Neural progenitor cell (in vitro differentiated cells): ENCODE measurements at regions not wholly inside any gene's neighbourhood (a gene's known extent, or its start where the extent isn't known, plus 50 kb on each side); places are given as distances from the start of the nearest gene placed in this dataset.

Source experiments
- CTCF ChIP-seq: fragments of 200-600 bp; sonication (generic); IDR thresholded peaks from 2 replicates; pipeline ENCODE4 v1.5.1; 2017; ENCODE audit warnings: antibody characterized with exemption, mild to moderate bottlenecking
- EZH2 ChIP-seq: fragments of 200-600 bp; sonication (generic); IDR thresholded peaks from 2 replicates; pipeline ENCODE4 v1.6.1; 2017; ENCODE audit warnings: antibody characterized with exemption, mild to moderate bottlenecking, moderate library complexity

GRCh38 chr16:50428116-50428515, 59.3 kb upstream of the BRD7 start:
- no peak for TF ChIP-seq CTCF
- no peak for TF ChIP-seq EZH2
